HEK293T (cell line): ENCODE measurements at regions not wholly inside any gene's neighbourhood (a gene's known extent, or its start where the extent isn't known, plus 50 kb on each side); places are given as distances from the start of the nearest gene placed in this dataset.

ENCODE experiments used
- ARNT ChIP-seq: fragments of 450-650 bp; IDR thresholded peaks from 2 replicates; pipeline ENCODE4 v1.6.1; 2017; ENCODE audit warnings: mild to moderate bottlenecking
- FOXK2 ChIP-seq: fragments of 450-650 bp; IDR thresholded peaks from 2 replicates; pipeline ENCODE4 v1.6.1; 2016; ENCODE audit warnings: mild to moderate bottlenecking
- FOXM1 ChIP-seq: fragments of 450-650 bp; IDR thresholded peaks from 2 replicates; pipeline ENCODE4 v1.6.1; 2017; ENCODE audit warnings: mild to moderate bottlenecking, borderline replicate concordance
- HDGF ChIP-seq: fragments of 450-650 bp; IDR thresholded peaks from 2 replicates; pipeline ENCODE4 v1.6.1; 2017; ENCODE audit warnings: antibody characterized with exemption, borderline replicate concordance
- LEF1 ChIP-seq: fragments of 450-650 bp; IDR thresholded peaks from 2 replicates; pipeline ENCODE4 v1.6.1; 2017; ENCODE audit warnings: mild to moderate bottlenecking, borderline replicate concordance
- SP1 ChIP-seq: fragments of 450-650 bp; IDR thresholded peaks from 2 replicates; pipeline ENCODE4 v1.6.1; 2017
- SUZ12 ChIP-seq: fragments of 450-650 bp; IDR thresholded peaks from 2 replicates; pipeline ENCODE4 v1.6.1; 2016; ENCODE audit warnings: mild to moderate bottlenecking
- TARDBP ChIP-seq: fragments of 450-650 bp; IDR thresholded peaks from 2 replicates; pipeline ENCODE4 v1.6.1; 2016

GRCh38 chr16:26595199-26595598 is 471.5 kb upstream of the C16orf82 start:
- TF ChIP-seq SUZ12: no peak
- no peak for TF ChIP-seq SP1
- no peak for TF ChIP-seq TARDBP
- TF ChIP-seq FOXK2: no peak
- no peak for TF ChIP-seq FOXM1
- TF ChIP-seq HDGF: no peak
- no peak for TF ChIP-seq LEF1
- TF ChIP-seq ARNT: no peak
